Thymus (tissue), 11 donors: ENCODE measurements at regions not wholly inside any gene's neighbourhood (a gene's known extent, or its start where the extent isn't known, plus 50 kb on each side); places are given as distances from the start of the nearest gene placed in this dataset.

Experiments
- DNase-seq, 9 donors: peaks; one replicate each; pipeline ENCODE4 v3.0.0-alpha.2; 2013; ENCODE audit warnings: low spot score in 9 of 9, low read depth in 6 of 9, missing footprints in 1 of 9
- H3K27ac ChIP-seq, 2 donors: one replicate each; pipeline ENCODE4 v1.5.1; 2013; ENCODE audit warnings: control low read depth in 1 of 2, low read depth in 1 of 2, low read length in 1 of 2, mild to moderate bottlenecking in 1 of 2, moderate library complexity in 1 of 2
- H3K27me3 ChIP-seq, 2 donors: one replicate each; pipeline ENCODE4 v1.5.1; 2013; ENCODE audit warnings: low read length in 1 of 2; ENCODE audit not compliant: control insufficient read depth in 2 of 2, insufficient read depth in 1 of 2
- H3K36me3 ChIP-seq, 2 donors: one replicate each; pipeline ENCODE4 v1.5.1; 2013; ENCODE audit warnings: low read length in 1 of 2, mild to moderate bottlenecking in 1 of 2, moderate library complexity in 1 of 2; ENCODE audit not compliant: control insufficient read depth in 2 of 2, insufficient read depth in 2 of 2
- H3K4me1 ChIP-seq, 2 donors: one replicate each; pipeline ENCODE4 v1.5.1; 2013; ENCODE audit warnings: low read length in 2 of 2; ENCODE audit not compliant: control insufficient read depth in 2 of 2, insufficient read depth in 2 of 2
- H3K4me3 ChIP-seq, 2 donors: one replicate each; pipeline ENCODE4 v1.5.1; 2013; ENCODE audit warnings: low read length in 2 of 2, control low read depth in 1 of 2, mild to moderate bottlenecking in 1 of 2
- H3K9me3 ChIP-seq, 2 donors: one replicate each; pipeline ENCODE4 v1.5.1; 2013; ENCODE audit warnings: low read length in 1 of 2, mild to moderate bottlenecking in 1 of 2; ENCODE audit not compliant: control insufficient read depth in 2 of 2, insufficient read depth in 1 of 2
- WGBS: extraction: QIAGEN DNeasy Blood & Tissue Kit; methylation state at CpG from one replicate; pipeline ENCODE4 v1.1.7; 2013; 5-methylcytosine and 5-hydroxymethylcytosine counted together
- donor health status: healthy.

DNA sequence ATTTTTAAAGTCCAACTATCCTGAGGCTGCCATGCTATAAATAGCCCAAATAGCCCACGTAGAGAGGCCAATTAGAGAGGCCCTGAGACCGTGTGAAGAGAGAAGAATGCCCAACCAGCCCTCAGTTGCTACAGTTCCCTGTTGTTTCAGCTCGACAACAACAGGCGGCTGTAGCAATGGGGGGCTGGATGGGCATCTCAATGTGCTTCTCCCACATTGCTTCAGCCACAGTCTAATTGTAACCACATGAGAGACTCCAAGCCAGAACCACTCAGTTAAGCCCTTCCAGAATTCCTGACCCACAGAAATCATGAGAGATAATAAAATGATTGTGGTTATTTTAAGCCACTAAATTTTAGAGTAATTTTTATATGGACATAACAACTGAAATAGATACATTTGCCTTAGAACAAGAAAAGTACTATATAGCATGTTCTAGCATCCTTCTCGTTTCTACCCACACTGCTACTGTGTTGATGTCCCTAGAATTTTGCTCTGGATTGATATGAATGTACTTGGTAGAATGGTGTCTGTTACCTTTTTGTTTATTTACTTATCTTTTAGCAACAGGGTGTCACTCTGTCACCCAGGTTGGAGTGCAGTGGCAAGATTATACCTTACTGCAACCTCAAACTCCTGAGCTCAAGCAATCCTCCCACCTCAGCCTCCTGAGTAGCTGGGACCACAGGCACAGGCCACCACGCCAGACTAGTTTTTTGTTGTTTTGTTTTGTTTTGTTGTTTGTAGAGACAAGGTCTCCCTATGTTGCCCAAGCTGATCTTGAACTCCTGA is 436.4 kb downstream of the BCOR start:
- Histone ChIP-seq H3K9me3 (no peaks in the 10 kb centered on the region), H3K27ac (no peak overlapping the region), H3K27me3 (no peaks in the 10 kb centered on the region), H3K4me1 (no peaks in the 10 kb centered on the region), H3K4me3 (no peak overlapping the region), H3K36me3 (no peaks in the 10 kb centered on the region)
- WGBS: 95% methylated on average over 6 of the region's 6 CpGs
- DNase-seq: no peak

DNA sequence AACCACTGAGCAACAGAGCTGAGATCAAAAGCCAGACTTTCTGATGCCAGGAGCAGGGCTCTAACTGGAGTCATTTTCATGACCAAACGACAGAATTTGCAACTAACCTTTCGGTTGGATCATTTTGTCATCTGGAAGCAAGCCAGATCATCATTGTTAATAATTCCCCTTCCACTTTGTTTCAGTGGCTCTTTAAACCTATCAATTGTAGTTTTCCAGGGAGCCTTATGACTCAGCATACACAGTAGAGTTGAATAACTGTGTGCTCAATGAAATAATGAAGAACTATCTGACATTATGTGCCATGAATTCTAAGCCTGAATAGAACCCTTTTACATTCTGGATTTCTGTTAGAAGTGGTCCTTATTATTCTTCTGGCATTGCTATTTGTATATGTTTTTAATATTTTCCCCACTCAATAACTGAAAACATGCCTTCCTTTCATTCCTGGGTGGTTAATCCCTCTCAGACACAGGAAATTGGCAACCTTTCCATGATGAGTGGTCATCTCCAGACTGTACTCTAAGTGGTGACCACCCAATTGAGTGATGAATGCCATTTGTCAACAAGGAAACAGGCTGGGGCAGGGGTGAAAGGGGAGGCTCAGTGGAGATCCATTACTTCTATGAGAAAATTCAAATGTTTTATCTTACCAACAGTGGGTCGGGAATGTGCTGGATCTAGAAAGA is 431.8 kb downstream of the BCOR start:
- no peak overlapping the region for H3K4me3 ChIP-seq
- no peaks in the 10 kb centered on the region for H3K36me3 ChIP-seq
- H3K4me1 ChIP-seq: no peaks in the 10 kb centered on the region
- H3K27me3 ChIP-seq: no peaks in the 10 kb centered on the region
- no peaks in the 10 kb centered on the region for H3K9me3 ChIP-seq
- DNase-seq: no peak
- WGBS: 94% methylated on average over 3 of the region's 3 CpGs
- H3K27ac ChIP-seq: no peak overlapping the region

DNA sequence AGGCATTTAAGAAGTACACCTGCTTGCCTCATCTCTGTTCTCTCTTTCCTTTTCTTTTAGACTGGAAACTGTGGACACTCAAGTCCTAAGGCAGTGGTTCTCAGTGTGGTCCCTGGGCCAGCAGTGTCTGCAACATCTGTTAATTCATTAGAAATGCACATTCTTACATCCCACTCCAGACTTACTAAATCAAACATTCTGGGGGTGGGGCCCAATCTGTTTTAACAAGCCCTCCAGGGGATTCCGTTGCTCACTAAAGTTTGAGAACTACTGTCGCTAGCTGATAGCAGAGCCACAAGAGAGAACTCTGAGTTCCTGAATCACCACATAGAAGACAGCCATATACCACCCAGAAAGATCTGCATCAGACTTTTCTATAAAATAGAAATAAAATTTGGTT is 430.6 kb downstream of the BCOR start:
- no peaks in the 10 kb centered on the region for H3K9me3 ChIP-seq
- H3K4me1 ChIP-seq: no peaks in the 10 kb centered on the region
- H3K4me3 ChIP-seq: no peak overlapping the region
- 84% methylated on average over 2 of the region's 2 CpGs for WGBS
- no peaks in the 10 kb centered on the region for H3K36me3 ChIP-seq
- no peak for DNase-seq
- H3K27ac ChIP-seq: no peak overlapping the region
- no peaks in the 10 kb centered on the region for H3K27me3 ChIP-seq

DNA sequence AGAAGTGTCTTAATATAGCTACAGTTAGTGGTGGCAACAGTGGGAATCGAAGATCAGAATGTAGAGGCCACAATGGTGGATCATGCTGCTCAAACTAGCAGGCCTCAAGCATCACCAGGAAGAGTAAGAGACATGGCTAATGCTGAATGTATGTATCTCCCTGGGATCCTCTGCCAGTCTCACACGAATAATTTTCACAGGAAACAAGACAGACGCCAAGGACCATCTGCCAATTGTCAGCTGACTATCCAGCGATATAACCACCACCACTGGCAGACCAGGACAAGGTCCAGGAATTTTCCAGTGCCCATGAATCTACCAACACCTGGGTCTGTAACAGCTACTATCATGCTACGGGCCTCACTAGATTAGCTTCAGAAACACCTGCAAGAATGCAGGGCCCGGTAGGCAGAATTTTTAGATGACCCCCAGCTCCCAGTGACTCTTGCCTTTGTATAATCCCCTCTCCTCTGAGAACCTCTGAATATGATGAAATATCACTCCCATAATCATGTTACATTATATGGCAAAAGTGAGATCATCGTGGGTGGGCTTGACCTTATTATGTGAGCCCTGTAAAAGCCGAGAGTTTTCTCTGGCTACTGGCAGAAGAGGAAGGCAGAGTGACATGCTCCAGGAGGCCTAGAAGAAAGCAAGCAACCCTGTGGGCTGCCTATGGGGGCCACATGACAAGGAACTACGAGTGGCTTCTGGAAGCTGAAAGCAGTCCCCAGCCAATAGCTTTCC is 429.8 kb downstream of the BCOR start:
- no peaks in the 10 kb centered on the region for H3K27me3 ChIP-seq
- H3K4me1 ChIP-seq: no peaks in the 10 kb centered on the region
- no peak overlapping the region for H3K4me3 ChIP-seq
- WGBS: 92% methylated on average over 9 of the region's 9 CpGs
- no peak for DNase-seq
- H3K27ac ChIP-seq: no peak overlapping the region
- H3K9me3 ChIP-seq: no peaks in the 10 kb centered on the region
- no peaks in the 10 kb centered on the region for H3K36me3 ChIP-seq

DNA sequence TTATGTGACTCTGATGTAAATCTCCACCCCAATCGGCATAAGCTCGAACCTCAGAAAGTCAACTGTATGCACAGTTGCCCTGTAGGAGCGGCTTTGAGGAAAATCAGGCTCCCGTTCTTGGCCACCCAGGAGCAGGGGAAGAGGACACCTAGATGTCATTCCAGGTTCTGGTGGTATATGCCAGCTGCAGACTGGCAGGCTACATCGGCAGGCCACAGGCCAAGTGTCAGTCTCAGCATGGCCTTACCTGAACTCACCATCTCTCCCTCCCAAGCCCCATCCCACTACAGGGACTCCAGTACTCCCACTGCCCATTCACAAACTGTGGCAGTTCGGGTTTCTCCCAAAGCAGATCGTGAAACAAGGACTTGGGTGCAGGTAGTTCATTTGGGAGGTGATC is 428.1 kb downstream of the BCOR start:
- no peak overlapping the region for H3K4me3 ChIP-seq
- no peak for DNase-seq
- H3K36me3 ChIP-seq: no peaks in the 10 kb centered on the region
- H3K27ac ChIP-seq: no peak overlapping the region
- WGBS: 98% methylated on average over 7 of the region's 7 CpGs
- H3K27me3 ChIP-seq: no peaks in the 10 kb centered on the region
- H3K4me1 ChIP-seq: no peaks in the 10 kb centered on the region
- H3K9me3 ChIP-seq: no peaks in the 10 kb centered on the region

DNA sequence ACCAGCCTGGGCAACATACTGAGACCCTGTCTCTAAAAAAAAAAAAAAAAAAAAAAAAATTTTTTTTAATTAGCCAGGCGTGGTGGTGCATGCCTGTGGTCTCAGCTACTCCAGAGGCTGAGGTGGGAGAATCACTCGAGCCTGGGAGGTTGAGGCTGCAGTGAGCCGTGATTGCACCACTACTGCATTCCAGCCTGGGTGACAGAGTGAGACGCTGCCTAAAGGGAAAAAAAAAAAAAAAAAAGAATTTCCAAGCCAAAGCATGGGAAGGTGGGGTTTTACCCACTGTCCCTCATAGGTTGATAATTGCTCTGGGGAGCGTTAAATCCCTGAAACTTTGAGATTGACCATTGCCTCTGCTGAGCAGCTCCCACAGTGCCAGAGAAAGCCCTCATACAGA is 427.5 kb downstream of the BCOR start:
- no peak overlapping the region for H3K27ac ChIP-seq
- H3K4me1 ChIP-seq: no peaks in the 10 kb centered on the region
- DNase-seq: no peak
- H3K27me3 ChIP-seq: no peaks in the 10 kb centered on the region
- WGBS: 90% methylated on average over 5 of the region's 5 CpGs
- H3K4me3 ChIP-seq: no peak overlapping the region
- H3K36me3 ChIP-seq: no peaks in the 10 kb centered on the region
- no peaks in the 10 kb centered on the region for H3K9me3 ChIP-seq

DNA sequence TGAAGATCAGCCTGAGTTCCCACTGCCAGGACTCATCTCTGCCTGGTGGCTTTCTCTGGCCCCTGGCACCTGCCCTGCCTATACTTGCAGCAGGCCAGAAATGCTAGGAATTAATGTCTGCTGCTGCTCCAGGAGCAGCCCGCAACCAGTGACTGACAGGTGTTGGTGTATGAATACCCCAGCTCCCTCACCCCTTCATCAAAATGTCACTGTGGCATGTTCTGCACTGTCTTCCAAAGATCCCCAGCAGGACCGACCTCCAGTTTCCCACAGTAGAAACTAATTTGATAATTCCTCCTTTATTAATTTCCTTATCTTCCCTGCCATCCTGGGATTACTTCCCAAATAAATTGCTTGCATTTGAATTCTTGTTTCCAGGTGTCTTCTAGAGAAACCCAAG is 425.4 kb downstream of the BCOR start:
- no peaks in the 10 kb centered on the region for H3K36me3 ChIP-seq
- no peaks in the 10 kb centered on the region for H3K27me3 ChIP-seq
- H3K27ac ChIP-seq: no peak overlapping the region
- no peak overlapping the region for H3K4me3 ChIP-seq
- no peaks in the 10 kb centered on the region for H3K4me1 ChIP-seq
- DNase-seq: no peak
- no peaks in the 10 kb centered on the region for H3K9me3 ChIP-seq
- 100% methylated on average over 2 of the region's 2 CpGs for WGBS

DNA sequence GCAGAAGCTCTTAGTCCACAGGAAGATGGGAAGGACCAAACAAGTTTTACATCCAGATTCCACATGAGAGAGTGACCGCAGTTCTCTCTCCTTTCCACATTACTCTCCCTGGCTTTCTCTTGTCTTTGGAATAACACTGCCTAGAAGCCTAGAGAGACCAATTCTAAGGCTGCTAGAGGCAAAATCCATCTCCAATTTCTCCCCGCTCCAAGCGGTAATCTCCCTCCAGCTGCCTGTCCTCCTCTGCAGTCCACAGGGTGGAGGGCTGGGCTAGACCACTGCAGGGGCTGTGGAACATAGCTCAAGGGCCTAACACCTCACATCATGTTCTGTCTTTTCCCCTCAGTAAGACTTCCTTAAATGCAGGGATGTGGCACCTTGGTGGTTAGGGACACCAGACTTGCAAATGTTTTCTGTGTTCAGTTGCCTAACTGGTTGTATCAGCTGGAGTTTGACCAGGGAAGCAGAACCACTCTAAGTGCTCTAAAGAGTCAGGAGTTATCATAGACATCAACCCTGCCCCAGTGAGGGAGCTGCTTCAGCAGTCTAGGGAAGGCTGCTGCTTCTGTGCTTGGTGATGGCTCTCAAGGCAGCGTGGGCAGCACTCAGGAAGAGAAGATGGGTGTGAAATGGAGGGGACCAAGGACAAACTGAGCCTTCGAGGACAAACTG is 423.1 kb downstream of the BCOR start:
- no peaks in the 10 kb centered on the region for H3K4me1 ChIP-seq
- H3K4me3 ChIP-seq: no peak overlapping the region
- no peak for DNase-seq
- H3K9me3 ChIP-seq: no peaks in the 10 kb centered on the region
- H3K36me3 ChIP-seq: no peaks in the 10 kb centered on the region
- no peaks in the 10 kb centered on the region for H3K27me3 ChIP-seq
- H3K27ac ChIP-seq: no peak overlapping the region
- WGBS: 97% methylated on average over 5 of the region's 5 CpGs

DNA sequence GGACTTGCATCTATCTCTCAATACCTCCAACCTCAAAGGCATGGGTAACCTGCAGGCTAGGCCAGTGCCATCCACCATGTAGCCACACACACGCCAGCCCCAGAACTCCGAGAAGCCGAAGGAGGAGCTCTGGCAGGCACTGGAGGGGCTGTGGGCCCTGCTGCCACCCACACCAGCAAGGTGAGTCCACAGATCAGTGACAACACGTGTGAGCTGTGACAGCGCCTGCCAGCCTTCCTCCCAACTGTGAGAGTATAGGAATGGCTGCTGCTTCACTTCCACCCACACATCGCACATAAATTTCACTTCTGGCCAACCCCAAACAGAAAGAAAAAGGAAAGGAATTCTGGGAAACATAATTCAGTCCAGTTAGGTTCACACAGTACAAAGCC is 422.6 kb downstream of the BCOR start:
- 98% methylated on average over 6 of the region's 6 CpGs for WGBS
- DNase-seq: no peak
- Histone ChIP-seq H3K36me3 (no peaks in the 10 kb centered on the region), H3K27me3 (no peaks in the 10 kb centered on the region), H3K4me3 (no peak overlapping the region), H3K9me3 (no peaks in the 10 kb centered on the region), H3K27ac (no peak overlapping the region), H3K4me1 (no peaks in the 10 kb centered on the region)
